ENCODE measurements at regions not wholly inside any gene's neighbourhood (a gene's known extent, or its start where the extent isn't known, plus 50 kb on each side); places are given as distances from the start of the nearest gene placed in this dataset.
"Not testable (repeated sequence)": the region's sequence is repeated elsewhere in the genome, so short reads cannot be mapped to it uniquely, and the experiment has no call there.

- TF ChIP-seq CTCF (conservative IDR thresholded peaks at IDR 0.05 in 1 of 2, IDR thresholded peaks at IDR 0.05 in 1 of 2; ENCODE audit: extremely low read depth in 1 of 2, insufficient read depth in 1 of 2, low read depth in 1 of 2, low read length in 2 of 2); EZH2 (IDR thresholded peaks at IDR 0.05; ENCODE audit: borderline replicate concordance, low read length): not testable (repeated sequence)
These were observed 87.8 kb upstream of the AKAP13 start for GRCh38 chr15:85292583-85292982.
